IMR-90 (cell line): ENCODE measurements at regions not wholly inside any gene's neighbourhood (a gene's known extent, or its start where the extent isn't known, plus 50 kb on each side); places are given as distances from the start of the nearest gene placed in this dataset.

Experiments
- ATAC-seq: fragments of 200-7000 bp; cut with Tn5 transposase; 2 replicates; pipeline ENCODE4 v1.9.1; 2020; ENCODE audit warnings: low read depth, mild to moderate bottlenecking, moderate library complexity
- BruUV-seq: library from RNA; stranded (reverse); fragments of 400-500 nt; replicated peaks from 2 replicates; lab custom pipeline; 2021; lab: Mats Ljungman, UMichigan
- CTCF ChIA-PET: fragments of 300-600 bp; formaldehyde crosslinking; extraction: SDS; loops from one replicate; lab custom pipeline; 2021; ENCODE audit warnings: antibody characterized with exemption; lab: Yijun Ruan, JAX
- POLR2A ChIA-PET: fragments of 300-600 bp; sonication (Branson Sonifier 250); formaldehyde crosslinking; loops from one replicate; lab custom pipeline; 2022; ENCODE audit warnings: antibody characterized with exemption; ENCODE audit not compliant: unreplicated experiment; lab: Charles Lee
- DNase-seq: peaks from one replicate; pipeline ENCODE4 v3.0.0; 2013
- H2AFZ ChIP-seq: replicated peaks from 2 replicates; pipeline ENCODE3; 2013; ENCODE audit warnings: low read length, mild to moderate bottlenecking; ENCODE audit not compliant: poor library complexity
- H2AK5ac ChIP-seq: 2 replicates; pipeline ENCODE4 v1.6.1; 2013; ENCODE audit warnings: low read depth, low read length, inconsistent platforms
- H2AK9ac ChIP-seq: replicated peaks from 2 replicates; pipeline ENCODE3; 2013; ENCODE audit warnings: mild to moderate bottlenecking, low read depth, low read length, moderate library complexity; ENCODE audit not compliant: poor library complexity
- H2BK120ac ChIP-seq: 2 replicates; pipeline ENCODE4 v1.6.1; 2013; ENCODE audit warnings: low read depth, low read length, inconsistent platforms
- H2BK15ac ChIP-seq: 3 replicates; pipeline ENCODE4 v1.6.1; 2013; ENCODE audit warnings: low read depth, low read length, inconsistent platforms
- H2BK20ac ChIP-seq: 2 replicates; pipeline ENCODE4 v1.6.1; 2013; ENCODE audit warnings: low read depth, mild to moderate bottlenecking, inconsistent platforms, low read length, moderate library complexity
- H2BK5ac ChIP-seq: 2 replicates; pipeline ENCODE4 v1.6.1; 2013; ENCODE audit warnings: mild to moderate bottlenecking, low read depth, low read length, inconsistent platforms; ENCODE audit not compliant: poor library complexity, severe bottlenecking
- H3K14ac ChIP-seq: replicated peaks from 2 replicates; pipeline ENCODE4 v1.6.1; 2013; ENCODE audit warnings: low read depth, low read length, inconsistent platforms
- H3K18ac ChIP-seq: 2 replicates; pipeline ENCODE4 v1.6.1; 2013; ENCODE audit warnings: low read depth, low read length, control low read depth
- H3K23ac ChIP-seq: 2 replicates; pipeline ENCODE4 v1.6.1; 2013; ENCODE audit warnings: low read depth, low read length, inconsistent platforms
- H3K27ac ChIP-seq: 2 replicates; pipeline ENCODE4 v1.5.1; 2013; ENCODE audit warnings: mild to moderate bottlenecking, control low read depth, low read length; ENCODE audit not compliant: insufficient read depth
- H3K27me3 ChIP-seq: 2 replicates; pipeline ENCODE4 v1.6.1; 2013; ENCODE audit warnings: low read length; ENCODE audit not compliant: control insufficient read depth, insufficient read depth
- H3K36me3 ChIP-seq: 2 replicates; pipeline ENCODE4 v1.6.1; 2013; ENCODE audit warnings: low read length, mixed read lengths; ENCODE audit not compliant: control insufficient read depth, insufficient read depth
- H3K4ac ChIP-seq: 2 replicates; pipeline ENCODE4 v1.6.1; 2013; ENCODE audit warnings: low read depth, low read length, inconsistent platforms
- H3K4me1 ChIP-seq: 2 replicates; pipeline ENCODE4 v1.6.1; 2013; ENCODE audit warnings: low read length, mixed read lengths; ENCODE audit not compliant: control insufficient read depth, insufficient read depth
- H3K4me2 ChIP-seq: 2 replicates; pipeline ENCODE4 v1.6.1; 2013; ENCODE audit warnings: low read depth, mild to moderate bottlenecking, control low read depth, low read length, moderate library complexity
- H3K4me3 ChIP-seq: 2 replicates; pipeline ENCODE4 v1.5.1; 2013; ENCODE audit warnings: low read depth, mild to moderate bottlenecking, control low read depth, low read length, moderate library complexity; ENCODE audit not compliant: insufficient read depth
- H3K56ac ChIP-seq: 2 replicates; pipeline ENCODE4 v1.6.1; 2013; ENCODE audit warnings: low read length, inconsistent platforms; ENCODE audit not compliant: insufficient read depth; ENCODE audit errors: extremely low read depth
- H3K79me1 ChIP-seq, 2 experiments: 2 replicates each; pipeline ENCODE4 v1.6.1; 2013; ENCODE audit warnings: low read length in 2 of 2, inconsistent platforms in 1 of 2, low read depth in 1 of 2
- H3K9ac ChIP-seq: 2 replicates; pipeline ENCODE4 v1.6.1; 2013; ENCODE audit warnings: low read depth, low read length, control low read depth
- H3K9me1 ChIP-seq: 2 replicates; pipeline ENCODE4 v1.6.1; 2013; ENCODE audit warnings: low read length, inconsistent platforms; ENCODE audit not compliant: insufficient read depth
- H3K9me3 ChIP-seq: 2 replicates; pipeline ENCODE4 v1.6.1; 2013; ENCODE audit warnings: low read length; ENCODE audit not compliant: control insufficient read depth, insufficient read depth
- H4K20me1 ChIP-seq: 2 replicates; pipeline ENCODE4 v1.6.1; 2013; ENCODE audit warnings: low read length, inconsistent platforms; ENCODE audit not compliant: insufficient read depth
- H4K5ac ChIP-seq: 2 replicates; pipeline ENCODE4 v1.6.1; 2013; ENCODE audit warnings: mild to moderate bottlenecking, low read depth, low read length, control low read depth
- H4K8ac ChIP-seq, 2 experiments: 2 replicates each; pipeline ENCODE4 v1.6.1; 2013; ENCODE audit warnings: low read depth in 2 of 2, low read length in 2 of 2, control low read depth in 1 of 2, inconsistent platforms in 1 of 2
- H4K91ac ChIP-seq: 2 replicates; pipeline ENCODE4 v1.6.1; 2013; ENCODE audit warnings: low read depth, low read length, inconsistent platforms; ENCODE audit not compliant: insufficient read depth
- MAZ ChIP-seq: IDR thresholded peaks from 2 replicates; pipeline ENCODE4 v1.6.1; 2012; ENCODE audit warnings: low read depth, mild to moderate bottlenecking, low read length, improper control_type of control experiment, moderate library complexity, borderline replicate concordance
- SMC3 ChIP-seq: fragments of 150-350 bp; IDR thresholded peaks from 2 replicates; pipeline ENCODE4 v1.6.1; 2016; ENCODE audit warnings: low read depth, mild to moderate bottlenecking, antibody characterized with exemption, low read length, moderate library complexity
- WGBS, 2 experiments: methylation state at CpG; one replicate each; pipeline versions ENCODE4 v1.1.5 to v1.1.7; 2013; ENCODE audit warnings: missing lambda C conversion rate in 2 of 2; ENCODE audit not compliant: insufficient read length in 1 of 2; ENCODE audit errors: extremely low coverage in 2 of 2; 5-methylcytosine and 5-hydroxymethylcytosine counted together
- dilution Hi-C: fragments of 300-500 bp; cut with HindIII; formaldehyde crosslinking; loops from one replicate; pipeline ENCODE4 v1.14.3; 2018; ENCODE audit warnings: low sequenced_read_pairs; ENCODE audit not compliant: unreplicated experiment
- in situ Hi-C: fragments of 300-500 bp; cut with MboI; formaldehyde crosslinking; loops from 3 replicates; pipeline ENCODE4 v1.14.3; 2019; ENCODE audit warnings: low sequenced_read_pairs, inconsistent platforms, mixed read lengths
- intact Hi-C: fragments of 100-400 bp; cut with micrococcal nuclease; formaldehyde crosslinking; loops from 2 replicates; pipeline ENCODE4 v1.10.0; 2022

GRCh38 chr7:24436131-24436920 is 136.9 kb upstream of the PALS2 start:
- in situ Hi-C loops: no loop called here
- Histone ChIP-seq H2BK15ac (no peak overlapping the region), H2AK5ac (no peak overlapping the region), H3K4me1 (no peaks in the 10 kb centered on the region), H4K20me1 (no peaks in the 10 kb centered on the region), H3K4ac (no peak overlapping the region), H2BK5ac (no peak overlapping the region), H3K18ac (no peak overlapping the region), H3K9me1 (no peaks in the 10 kb centered on the region), H3K4me3 (no peak overlapping the region), H2AK9ac (no peak overlapping the region), H3K27ac (no peak overlapping the region), H3K14ac (no peak overlapping the region), H3K9me3 (no peaks in the 10 kb centered on the region), H3K36me3 (no peaks in the 10 kb centered on the region), H3K9ac (no peak overlapping the region), H4K8ac (no peak overlapping the region), H3K4me2 (no peak overlapping the region), H3K23ac (no peak overlapping the region), H3K27me3 (no peaks in the 10 kb centered on the region), H2BK120ac (no peak overlapping the region), H4K91ac (no peak overlapping the region), H4K5ac (no peak overlapping the region), H3K79me1 (no peaks in the 10 kb centered on the region), H2BK20ac (no peak overlapping the region), H3K56ac (no peak overlapping the region; the same call in 1 of the 2 replicates), H2AFZ (no peak overlapping the region)
- ATAC-seq (no peak), DNase-seq (no peak)
- POLR2A ChIA-PET: no interaction called here
- CTCF ChIA-PET: no interaction called here
- dilution Hi-C loops: no loop called here
- WGBS, 2 experiments: no CpG with 5 or more reads among the region's 2 CpGs
- intact Hi-C loops: no loop called here
- no TSS peak for BruUV-seq
- TF ChIP-seq SMC3: no peak
- TF ChIP-seq MAZ: no peak
